HG03378 (cell line): ENCODE measurements at regions not wholly inside any gene's neighbourhood (a gene's known extent, or its start where the extent isn't known, plus 50 kb on each side); places are given as distances from the start of the nearest gene placed in this dataset.
"Not testable (repeated sequence)": the region's sequence is repeated elsewhere in the genome, so short reads cannot be mapped to it uniquely, and the experiment has no call there.

ENCODE experiments used
- ATAC-seq: cut with Tn5 transposase; IDR thresholded peaks from one replicate; pipeline ENCODE4 v1.9.1; 2021; ENCODE audit warnings: mild to moderate bottlenecking, moderate library complexity; ENCODE audit not compliant: unreplicated experiment

GRCh38 chr15:20272422-20273184, 269.0 kb downstream of the GOLGA6L6 start:
- ATAC-seq: no peak

GRCh38 chr15:20271647-20272046, 270.0 kb downstream of the GOLGA6L6 start:
- no peak for ATAC-seq

GRCh38 chr15:20269956-20270355, 271.6 kb downstream of the GOLGA6L6 start:
- not testable (repeated sequence) for ATAC-seq

- not testable (repeated sequence) for ATAC-seq
Measured at GRCh38 chr15:20267996-20268395, 273.6 kb downstream of the GOLGA6L6 start.

GRCh38 chr15:20267051-20267730, 274.4 kb downstream of the GOLGA6L6 start:
- not testable (repeated sequence) for ATAC-seq

- not testable (repeated sequence) for ATAC-seq
Measured at GRCh38 chr15:20265710-20266109, 275.9 kb downstream of the GOLGA6L6 start.

GRCh38 chr15:20261321-20262280, 280.0 kb downstream of the GOLGA6L6 start:
- ATAC-seq: not testable (repeated sequence)

- not testable (repeated sequence) for ATAC-seq
Measured at GRCh38 chr15:20260650-20261049, 280.9 kb downstream of the GOLGA6L6 start.

- ATAC-seq: not testable (repeated sequence)
Measured at GRCh38 chr15:20259559-20260190, 281.9 kb downstream of the GOLGA6L6 start.

GRCh38 chr15:20256394-20256793, 285.2 kb downstream of the GOLGA6L6 start:
- not testable (repeated sequence) for ATAC-seq

GRCh38 chr15:20255641-20256040, 286.0 kb downstream of the GOLGA6L6 start:
- not testable (repeated sequence) for ATAC-seq

- ATAC-seq: not testable (repeated sequence)
Measured at GRCh38 chr15:20253047-20253615, 288.5 kb downstream of the GOLGA6L6 start.

- ATAC-seq: not testable (repeated sequence)
Measured at GRCh38 chr15:20252040-20252439, 289.6 kb downstream of the GOLGA6L6 start.

GRCh38 chr15:20251214-20252005, 290.2 kb downstream of the GOLGA6L6 start:
- not testable (repeated sequence) for ATAC-seq

GRCh38 chr15:20250206-20250605, 291.4 kb downstream of the GOLGA6L6 start:
- not testable (repeated sequence) for ATAC-seq

- not testable (repeated sequence) for ATAC-seq
Measured at GRCh38 chr15:20249677-20249970, 292.0 kb downstream of the GOLGA6L6 start.

GRCh38 chr15:20248434-20248833, 293.2 kb downstream of the GOLGA6L6 start:
- ATAC-seq: not testable (repeated sequence)

- not testable (repeated sequence) for ATAC-seq
Measured at GRCh38 chr15:20247137-20247536, 294.5 kb downstream of the GOLGA6L6 start.

- ATAC-seq: not testable (repeated sequence)
Measured at GRCh38 chr15:20246624-20247023, 295.0 kb downstream of the GOLGA6L6 start.
